ENCODE measurements at regions not wholly inside any gene's neighbourhood (a gene's known extent, or its start where the extent isn't known, plus 50 kb on each side); places are given as distances from the start of the nearest gene placed in this dataset.

- H3K27me3 ChIP-seq (ENCODE audit: control insufficient read depth in 2 of 2, insufficient read depth in 1 of 2, low read length in 1 of 2) = no peaks in the 10 kb centered on the region
- no peaks in the 10 kb centered on the region for H3K4me1 ChIP-seq (ENCODE audit: control insufficient read depth in 2 of 2, insufficient read depth in 2 of 2, low read length in 2 of 2)
- DNase-seq (ENCODE audit: low read depth in 6 of 9, low spot score in 9 of 9) = no peak
- no peaks in the 10 kb centered on the region for H3K9me3 ChIP-seq (ENCODE audit: control insufficient read depth in 2 of 2, insufficient read depth in 1 of 2, low read length in 1 of 2)
- no peak overlapping the region for H3K4me3 ChIP-seq (ENCODE audit: low read length in 2 of 2)
- H3K27ac ChIP-seq (ENCODE audit: low read depth in 1 of 2, low read length in 1 of 2) = no peak overlapping the region
- H3K36me3 ChIP-seq (ENCODE audit: control insufficient read depth in 2 of 2, insufficient read depth in 2 of 2, low read length in 1 of 2) = no peaks in the 10 kb centered on the region
- WGBS = 65% methylated on average over 3 of the region's 3 CpGs
Measured at GRCh38 chr17:34760931-34761495, 181.6 kb downstream of the TMEM132E start.

GRCh38 chr17:34758718-34759117, 179.3 kb downstream of the TMEM132E start:
- Histone ChIP-seq H3K4me3 (ENCODE audit: low read length in 2 of 2) (no peak overlapping the region), H3K4me1 (ENCODE audit: control insufficient read depth in 2 of 2, insufficient read depth in 2 of 2, low read length in 2 of 2) (no peaks in the 10 kb centered on the region), H3K9me3 (ENCODE audit: control insufficient read depth in 2 of 2, insufficient read depth in 1 of 2, low read length in 1 of 2) (no peaks in the 10 kb centered on the region), H3K27me3 (ENCODE audit: control insufficient read depth in 2 of 2, insufficient read depth in 1 of 2, low read length in 1 of 2) (no peaks in the 10 kb centered on the region), H3K27ac (ENCODE audit: low read depth in 1 of 2, low read length in 1 of 2) (no peak overlapping the region), H3K36me3 (ENCODE audit: control insufficient read depth in 2 of 2, insufficient read depth in 2 of 2, low read length in 1 of 2) (no peaks in the 10 kb centered on the region)
- WGBS = 45% methylated on average over 4 of the region's 4 CpGs
- no peak for DNase-seq (ENCODE audit: low read depth in 6 of 9, low spot score in 9 of 9)

DNA sequence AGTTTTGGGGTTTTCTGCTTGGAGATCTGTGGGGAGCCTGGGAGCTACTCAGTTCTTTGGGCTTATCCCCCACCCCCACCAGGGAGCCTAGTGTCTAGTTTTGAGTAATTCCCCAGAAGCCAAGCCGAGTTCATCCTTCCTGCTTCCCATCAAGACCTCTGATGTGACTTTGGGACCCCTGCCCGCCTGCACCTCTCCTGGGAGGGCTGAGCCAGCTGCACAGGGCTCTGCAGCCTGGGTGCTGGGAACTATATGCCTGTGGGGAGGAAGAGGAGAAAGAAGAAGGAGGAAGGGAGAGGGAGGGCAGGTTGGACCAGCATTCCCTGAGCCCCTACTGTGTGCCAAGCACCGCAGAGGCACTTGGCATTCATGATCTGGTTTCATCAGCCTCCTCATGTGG, 178.9 kb downstream of the TMEM132E start:
- no peak overlapping the region for H3K27ac ChIP-seq (ENCODE audit: low read depth in 1 of 2, low read length in 1 of 2)
- H3K9me3 ChIP-seq (ENCODE audit: control insufficient read depth in 2 of 2, insufficient read depth in 1 of 2, low read length in 1 of 2) = no peaks in the 10 kb centered on the region

GRCh38 chr17:34757611-34758010, 178.2 kb downstream of the TMEM132E start:
- no peak overlapping the region for H3K27ac ChIP-seq (ENCODE audit: low read depth in 1 of 2, low read length in 1 of 2)
- H3K9me3 ChIP-seq (ENCODE audit: control insufficient read depth in 2 of 2, insufficient read depth in 1 of 2, low read length in 1 of 2) = no peaks in the 10 kb centered on the region
- H3K36me3 ChIP-seq (ENCODE audit: control insufficient read depth in 2 of 2, insufficient read depth in 2 of 2, low read length in 1 of 2) = no peaks in the 10 kb centered on the region
- no peaks in the 10 kb centered on the region for H3K4me1 ChIP-seq (ENCODE audit: control insufficient read depth in 2 of 2, insufficient read depth in 2 of 2, low read length in 2 of 2)
- no peak for DNase-seq (ENCODE audit: low read depth in 6 of 9, low spot score in 9 of 9)
- 85% methylated on average over 5 of the region's 5 CpGs for WGBS
- no peaks in the 10 kb centered on the region for H3K27me3 ChIP-seq (ENCODE audit: control insufficient read depth in 2 of 2, insufficient read depth in 1 of 2, low read length in 1 of 2)
- H3K4me3 ChIP-seq (ENCODE audit: low read length in 2 of 2) = no peak overlapping the region

More for the DNA sequence above, 178.9 kb downstream of the TMEM132E start:
- no peak overlapping the region for H3K4me3 ChIP-seq (ENCODE audit: low read length in 2 of 2)
- no peaks in the 10 kb centered on the region for H3K36me3 ChIP-seq (ENCODE audit: control insufficient read depth in 2 of 2, insufficient read depth in 2 of 2, low read length in 1 of 2)
- no peaks in the 10 kb centered on the region for H3K4me1 ChIP-seq (ENCODE audit: control insufficient read depth in 2 of 2, insufficient read depth in 2 of 2, low read length in 2 of 2)
- DNase-seq (ENCODE audit: low read depth in 6 of 9, low spot score in 9 of 9) = no peak
- no peaks in the 10 kb centered on the region for H3K27me3 ChIP-seq (ENCODE audit: control insufficient read depth in 2 of 2, insufficient read depth in 1 of 2, low read length in 1 of 2)
- 82% methylated on average over 3 of the region's 3 CpGs for WGBS

- Histone ChIP-seq H3K4me3 (ENCODE audit: low read length in 2 of 2) (no peak overlapping the region), H3K27ac (ENCODE audit: low read depth in 1 of 2, low read length in 1 of 2) (no peak overlapping the region), H3K27me3 (ENCODE audit: control insufficient read depth in 2 of 2, insufficient read depth in 1 of 2, low read length in 1 of 2) (no peaks in the 10 kb centered on the region), H3K9me3 (ENCODE audit: control insufficient read depth in 2 of 2, insufficient read depth in 1 of 2, low read length in 1 of 2) (no peaks in the 10 kb centered on the region), H3K36me3 (ENCODE audit: control insufficient read depth in 2 of 2, insufficient read depth in 2 of 2, low read length in 1 of 2) (no peaks in the 10 kb centered on the region), H3K4me1 (ENCODE audit: control insufficient read depth in 2 of 2, insufficient read depth in 2 of 2, low read length in 2 of 2) (no peaks in the 10 kb centered on the region)
- no peak for DNase-seq (ENCODE audit: low read depth in 6 of 9, low spot score in 9 of 9)
- WGBS = 86% methylated on average over 4 of the region's 4 CpGs
Measured at GRCh38 chr17:34757106-34757505, 177.7 kb downstream of the TMEM132E start.

- H3K4me1 ChIP-seq (ENCODE audit: control insufficient read depth in 2 of 2, insufficient read depth in 2 of 2, low read length in 2 of 2) = no peaks in the 10 kb centered on the region
- H3K4me3 ChIP-seq (ENCODE audit: low read length in 2 of 2) = no peak overlapping the region
- no peaks in the 10 kb centered on the region for H3K36me3 ChIP-seq (ENCODE audit: control insufficient read depth in 2 of 2, insufficient read depth in 2 of 2, low read length in 1 of 2)
- no peaks in the 10 kb centered on the region for H3K9me3 ChIP-seq (ENCODE audit: control insufficient read depth in 2 of 2, insufficient read depth in 1 of 2, low read length in 1 of 2)
- H3K27ac ChIP-seq (ENCODE audit: low read depth in 1 of 2, low read length in 1 of 2) = no peak overlapping the region
- no peaks in the 10 kb centered on the region for H3K27me3 ChIP-seq (ENCODE audit: control insufficient read depth in 2 of 2, insufficient read depth in 1 of 2, low read length in 1 of 2)
- 67% methylated on average over 6 of the region's 6 CpGs for WGBS
- no peak for DNase-seq (ENCODE audit: low read depth in 6 of 9, low spot score in 9 of 9)
Measured at GRCh38 chr17:34756637-34757021, 177.2 kb downstream of the TMEM132E start.

GRCh38 chr17:34755981-34756636, 176.7 kb downstream of the TMEM132E start:
- H3K9me3 ChIP-seq (ENCODE audit: control insufficient read depth in 2 of 2, insufficient read depth in 1 of 2, low read length in 1 of 2) = no peaks in the 10 kb centered on the region
- H3K27me3 ChIP-seq (ENCODE audit: control insufficient read depth in 2 of 2, insufficient read depth in 1 of 2, low read length in 1 of 2) = no peaks in the 10 kb centered on the region
- DNase-seq (ENCODE audit: low read depth in 6 of 9, low spot score in 9 of 9) = no peak
- no peaks in the 10 kb centered on the region for H3K4me1 ChIP-seq (ENCODE audit: control insufficient read depth in 2 of 2, insufficient read depth in 2 of 2, low read length in 2 of 2)
- no peaks in the 10 kb centered on the region for H3K36me3 ChIP-seq (ENCODE audit: control insufficient read depth in 2 of 2, insufficient read depth in 2 of 2, low read length in 1 of 2)
- H3K27ac ChIP-seq (ENCODE audit: low read depth in 1 of 2, low read length in 1 of 2) = no peak overlapping the region
- 75% methylated on average over 12 of the region's 12 CpGs for WGBS
- H3K4me3 ChIP-seq (ENCODE audit: low read length in 2 of 2) = no peak overlapping the region

DNA sequence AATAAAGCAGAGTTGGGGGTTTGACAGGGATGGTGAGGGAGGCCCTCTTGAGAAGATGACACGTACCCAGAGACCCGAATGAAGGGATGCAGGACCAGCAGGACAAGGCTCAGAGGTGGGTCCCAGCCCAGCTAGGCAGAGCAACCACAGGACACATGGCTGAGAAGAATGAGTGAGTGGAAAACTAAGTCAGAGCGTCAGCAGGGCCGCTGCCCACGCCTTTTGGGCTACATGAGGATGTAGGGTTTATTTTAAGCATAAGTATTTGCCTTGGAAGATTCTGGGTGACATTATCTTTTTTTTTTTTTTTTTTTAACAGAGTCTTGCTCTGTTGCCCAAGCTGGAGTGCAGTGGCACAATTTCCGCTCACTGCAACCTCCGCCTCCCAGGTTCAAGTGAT, 176.0 kb downstream of the TMEM132E start:
- Histone ChIP-seq H3K4me1 (ENCODE audit: control insufficient read depth in 2 of 2, insufficient read depth in 2 of 2, low read length in 2 of 2) (no peaks in the 10 kb centered on the region), H3K36me3 (ENCODE audit: control insufficient read depth in 2 of 2, insufficient read depth in 2 of 2, low read length in 1 of 2) (no peaks in the 10 kb centered on the region), H3K27me3 (ENCODE audit: control insufficient read depth in 2 of 2, insufficient read depth in 1 of 2, low read length in 1 of 2) (no peaks in the 10 kb centered on the region), H3K4me3 (ENCODE audit: low read length in 2 of 2) (no peak overlapping the region), H3K9me3 (ENCODE audit: control insufficient read depth in 2 of 2, insufficient read depth in 1 of 2, low read length in 1 of 2) (no peaks in the 10 kb centered on the region), H3K27ac (ENCODE audit: low read depth in 1 of 2, low read length in 1 of 2) (no peak overlapping the region)
- DNase-seq (ENCODE audit: low read depth in 6 of 9, low spot score in 9 of 9) = no peak
- WGBS = 91% methylated on average over 7 of the region's 7 CpGs

- no peaks in the 10 kb centered on the region for H3K27me3 ChIP-seq (ENCODE audit: control insufficient read depth in 2 of 2, insufficient read depth in 1 of 2, low read length in 1 of 2)
- no peak for DNase-seq (ENCODE audit: low read depth in 6 of 9, low spot score in 9 of 9)
- 38% methylated on average over 1 of the region's 1 CpG for WGBS
Measured at GRCh38 chr17:34750004-34750403, 170.6 kb downstream of the TMEM132E start.

More at GRCh38 chr17:34750004-34750403, 170.6 kb downstream of the TMEM132E start:
- no peaks in the 10 kb centered on the region for H3K9me3 ChIP-seq (ENCODE audit: control insufficient read depth in 2 of 2, insufficient read depth in 1 of 2, low read length in 1 of 2)
- H3K36me3 ChIP-seq (ENCODE audit: control insufficient read depth in 2 of 2, insufficient read depth in 2 of 2, low read length in 1 of 2) = no peaks in the 10 kb centered on the region
- H3K4me1 ChIP-seq (ENCODE audit: control insufficient read depth in 2 of 2, insufficient read depth in 2 of 2, low read length in 2 of 2) = no peaks in the 10 kb centered on the region
- H3K4me3 ChIP-seq (ENCODE audit: low read length in 2 of 2) = no peak overlapping the region
- no peak overlapping the region for H3K27ac ChIP-seq (ENCODE audit: low read depth in 1 of 2, low read length in 1 of 2)
